H9 (cell line): ENCODE measurements at regions not wholly inside any gene's neighbourhood (a gene's known extent, or its start where the extent isn't known, plus 50 kb on each side); places are given as distances from the start of the nearest gene placed in this dataset.

Experiments
- DNase-seq: peaks from one replicate; pipeline ENCODE4 v3.0.0-alpha.2; 2017
- H2AFZ ChIP-seq: one replicate; pipeline ENCODE4 v1.6.1; 2013; ENCODE audit warnings: mild to moderate bottlenecking, low read length, control low read depth, moderate library complexity
- H2AK5ac ChIP-seq: 2 replicates; pipeline ENCODE4 v1.6.1; 2013; ENCODE audit warnings: low read length, control low read depth, mixed read lengths; ENCODE audit not compliant: insufficient read length
- H2BK120ac ChIP-seq: one replicate; pipeline ENCODE4 v1.6.1; 2013; ENCODE audit warnings: low read depth, mild to moderate bottlenecking, low read length, control low read depth, inconsistent platforms; ENCODE audit not compliant: poor library complexity, severe bottlenecking
- H2BK12ac ChIP-seq: 2 replicates; pipeline ENCODE4 v1.6.1; 2013; ENCODE audit warnings: low read length, control low read depth, mixed read lengths, low read depth; ENCODE audit not compliant: insufficient read length
- H2BK15ac ChIP-seq: 2 replicates; pipeline ENCODE4 v1.6.1; 2013; ENCODE audit warnings: low read depth, low read length, control low read depth
- H2BK20ac ChIP-seq: one replicate; pipeline ENCODE4 v1.6.1; 2013; ENCODE audit warnings: low read depth, mild to moderate bottlenecking, low read length, control low read depth, inconsistent platforms; ENCODE audit not compliant: poor library complexity, severe bottlenecking
- H2BK5ac ChIP-seq: 2 replicates; pipeline ENCODE4 v1.6.1; 2013; ENCODE audit warnings: low read length, control low read depth, mixed read lengths; ENCODE audit not compliant: insufficient read length
- H3K14ac ChIP-seq: 2 replicates; pipeline ENCODE4 v1.6.1; 2013; ENCODE audit warnings: low read length, control low read depth; ENCODE audit not compliant: insufficient read depth
- H3K18ac ChIP-seq: 2 replicates; pipeline ENCODE4 v1.6.1; 2013; ENCODE audit warnings: low read depth, mild to moderate bottlenecking, mixed read lengths, low read length, control low read depth; ENCODE audit not compliant: insufficient read length
- H3K23ac ChIP-seq: 2 replicates; pipeline ENCODE4 v1.6.1; 2013; ENCODE audit warnings: low read length, control low read depth, mixed read lengths, low read depth; ENCODE audit not compliant: insufficient read length
- H3K23me2 ChIP-seq: 2 replicates; pipeline ENCODE4 v1.6.1; 2013; ENCODE audit warnings: low read depth, mild to moderate bottlenecking, mixed read lengths, low read length, control low read depth; ENCODE audit not compliant: insufficient read length, poor library complexity, severe bottlenecking
- H3K27ac ChIP-seq: 2 replicates; pipeline ENCODE4 v1.5.1; 2013; ENCODE audit warnings: low read length, control low read depth, mixed read lengths, low read depth; ENCODE audit not compliant: insufficient read length
- H3K27me3 ChIP-seq: 2 replicates; pipeline ENCODE4 v1.6.1; 2013; ENCODE audit warnings: low read length, control low read depth, inconsistent platforms; ENCODE audit not compliant: insufficient read depth
- H3K4ac ChIP-seq: 2 replicates; pipeline ENCODE4 v1.6.1; 2013; ENCODE audit warnings: low read depth, mild to moderate bottlenecking, control low read depth, inconsistent platforms, low read length, moderate library complexity
- H3K4me1 ChIP-seq: 2 replicates; pipeline ENCODE4 v1.6.1; 2013; ENCODE audit warnings: low read length, control low read depth, inconsistent platforms; ENCODE audit not compliant: insufficient read depth
- H3K4me2 ChIP-seq: 2 replicates; pipeline ENCODE4 v1.6.1; 2013; ENCODE audit warnings: low read length, control low read depth, mixed read lengths; ENCODE audit not compliant: insufficient read length, insufficient read depth
- H3K56ac ChIP-seq: 2 replicates; pipeline ENCODE4 v1.6.1; 2013; ENCODE audit warnings: low read depth, mild to moderate bottlenecking, mixed read lengths, low read length, control low read depth; ENCODE audit not compliant: insufficient read length
- H3K79me1 ChIP-seq: 2 replicates; pipeline ENCODE4 v1.6.1; 2013; ENCODE audit warnings: low read depth, mild to moderate bottlenecking, moderate library complexity, low read length, control low read depth, inconsistent platforms; ENCODE audit not compliant: insufficient read depth, poor library complexity, severe bottlenecking
- H3K79me2 ChIP-seq: 2 replicates; pipeline ENCODE4 v1.6.1; 2013; ENCODE audit warnings: low read length, control low read depth, inconsistent platforms; ENCODE audit not compliant: insufficient read depth
- H3K9ac ChIP-seq: 2 replicates; pipeline ENCODE4 v1.6.1; 2013; ENCODE audit warnings: low read length, control low read depth, mixed read lengths; ENCODE audit not compliant: insufficient read length; ENCODE audit errors: extremely low read depth
- H3K9me3 ChIP-seq: one replicate; pipeline ENCODE4 v1.6.1; 2013; ENCODE audit warnings: low read depth, low read length, inconsistent platforms; ENCODE audit not compliant: control insufficient read depth
- H3T11ph ChIP-seq: one replicate; pipeline ENCODE4 v1.6.1; 2013; ENCODE audit warnings: mild to moderate bottlenecking, low read length, control low read depth, inconsistent platforms
- H4K20me1 ChIP-seq: one replicate; pipeline ENCODE4 v1.6.1; 2013; ENCODE audit not compliant: control insufficient read depth, insufficient read length, insufficient read depth
- H4K5ac ChIP-seq: 2 replicates; pipeline ENCODE4 v1.6.1; 2013; ENCODE audit warnings: low read depth, mild to moderate bottlenecking, mixed read lengths, low read length, control low read depth; ENCODE audit not compliant: insufficient read length
- H4K8ac ChIP-seq: replicated peaks from 2 replicates; pipeline ENCODE4 v1.6.1; 2013; ENCODE audit warnings: low read length, control low read depth, mixed read lengths, low read depth; ENCODE audit not compliant: insufficient read length
- H4K91ac ChIP-seq: 2 replicates; pipeline ENCODE4 v1.6.1; 2013; ENCODE audit warnings: low read depth, mild to moderate bottlenecking, moderate library complexity, mixed read lengths, low read length, control low read depth; ENCODE audit not compliant: insufficient read length
- H3K27ac Mint-ChIP-seq, 3 experiments: 2 replicates in 2 of 3; 3 replicates in 1 of 3; pipeline ENCODE4 v1.8.0; 2020 to 2021; ENCODE audit warnings: mixed read lengths in 3 of 3, mild to moderate bottlenecking in 1 of 3, moderate library complexity in 1 of 3
- H3K27me3 Mint-ChIP-seq: 2 replicates; pipeline ENCODE4 v1.8.0; 2021; ENCODE audit warnings: low read depth, mild to moderate bottlenecking, moderate library complexity, mixed read lengths
- H3K36me3 Mint-ChIP-seq, 3 experiments: 2 replicates in 2 of 3; 3 replicates in 1 of 3; pipeline ENCODE4 v1.8.0; 2020 to 2021; ENCODE audit warnings: low read depth in 3 of 3, mixed read lengths in 3 of 3; ENCODE audit not compliant: insufficient read depth in 1 of 3
- H3K4me1 Mint-ChIP-seq, 2 experiments: 2 replicates each; pipeline ENCODE4 v1.8.0; 2020; ENCODE audit warnings: mixed read lengths in 2 of 2
- H3K4me3 Mint-ChIP-seq, 2 experiments: 2 replicates in 1 of 2; 3 replicates in 1 of 2; pipeline ENCODE4 v1.8.0; 2020 to 2021; ENCODE audit warnings: mild to moderate bottlenecking in 2 of 2, mixed read lengths in 2 of 2, moderate library complexity in 1 of 2
- H3K9me3 Mint-ChIP-seq, 2 experiments: 2 replicates in 1 of 2; 3 replicates in 1 of 2; pipeline ENCODE4 v1.8.0; 2020; ENCODE audit warnings: mild to moderate bottlenecking in 2 of 2, mixed read lengths in 2 of 2, moderate library complexity in 1 of 2
- WGBS: extraction: QIAGEN DNeasy Blood & Tissue Kit; methylation state at CpG from one replicate; pipeline ENCODE4 v1.1.7; 2013; ENCODE audit warnings: missing lambda C conversion rate, low lambda C conversion rate, mixed read lengths; ENCODE audit not compliant: insufficient read length; ENCODE audit errors: extremely low coverage; 5-methylcytosine and 5-hydroxymethylcytosine counted together
- TF ChIP-seq, protein P1 (sequence below): fragments of 200-600 bp; sonication (generic); conservative IDR thresholded peaks from 3 replicates; pipeline ENCODE4 v1.8.0; 2021; ENCODE audit warnings: antibody characterized with exemption, mild to moderate bottlenecking

DNA sequence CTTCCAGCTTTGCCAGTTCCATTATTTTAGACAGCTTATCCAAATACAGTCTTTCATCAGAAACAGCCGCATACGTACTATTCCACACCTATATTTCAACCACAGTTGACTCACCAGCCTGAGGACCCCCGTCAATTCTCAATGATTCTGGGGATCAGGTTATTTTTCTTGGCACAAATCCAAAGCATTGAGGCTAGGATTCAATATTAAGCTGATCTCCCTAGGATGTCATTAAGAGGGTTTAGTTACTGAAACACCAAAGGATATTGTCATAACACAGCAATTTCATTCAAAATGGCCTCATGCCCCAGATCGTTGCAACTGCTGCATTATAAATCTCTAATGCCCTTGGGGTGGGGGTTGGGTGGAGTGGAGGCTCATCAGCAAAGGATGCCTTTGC lies 214.6 kb downstream of the PTEN start:
- no peaks in the 10 kb centered on the region; the same call in 1 of the 2 replicates for H3K4me1 ChIP-seq
- no peak overlapping the region for H3K27ac ChIP-seq
- no peaks in the 10 kb centered on the region for H3K9me3 Mint-ChIP-seq
- H4K91ac ChIP-seq: no peak overlapping the region
- no peak overlapping the region for H2AK5ac ChIP-seq
- no peak overlapping the region for H3K9ac ChIP-seq
- no peak overlapping the region for H3K18ac ChIP-seq
- no CpG with 5 or more reads among the region's 4 CpGs for WGBS
- no peak for DNase-seq
- no peak overlapping the region for H3K4me3 Mint-ChIP-seq
- no peak overlapping the region for H4K5ac ChIP-seq
- H4K8ac ChIP-seq: no peak overlapping the region
- H3K56ac ChIP-seq: no peak overlapping the region
- no peaks in the 10 kb centered on the region for H3K23me2 ChIP-seq
- no peak overlapping the region for H3K4ac ChIP-seq
- H3K27me3 Mint-ChIP-seq: no peaks in the 10 kb centered on the region
- no peaks in the 10 kb centered on the region for H3K36me3 Mint-ChIP-seq
- H2BK15ac ChIP-seq: no peak overlapping the region
- no peak overlapping the region for H3K23ac ChIP-seq
- no peak overlapping the region for H2AFZ ChIP-seq
- H3K27me3 ChIP-seq: no peaks in the 10 kb centered on the region
- H3K79me1 ChIP-seq: no peaks in the 10 kb centered on the region
- H2BK5ac ChIP-seq: no peak overlapping the region
- H2BK12ac ChIP-seq: no peak overlapping the region
- no peaks in the 10 kb centered on the region for H4K20me1 ChIP-seq
- no peak overlapping the region for H3T11ph ChIP-seq
- H3K27ac Mint-ChIP-seq: no peak overlapping the region; a peak in 1 of 7 replicates
- TF ChIP-seq, protein P1, sequence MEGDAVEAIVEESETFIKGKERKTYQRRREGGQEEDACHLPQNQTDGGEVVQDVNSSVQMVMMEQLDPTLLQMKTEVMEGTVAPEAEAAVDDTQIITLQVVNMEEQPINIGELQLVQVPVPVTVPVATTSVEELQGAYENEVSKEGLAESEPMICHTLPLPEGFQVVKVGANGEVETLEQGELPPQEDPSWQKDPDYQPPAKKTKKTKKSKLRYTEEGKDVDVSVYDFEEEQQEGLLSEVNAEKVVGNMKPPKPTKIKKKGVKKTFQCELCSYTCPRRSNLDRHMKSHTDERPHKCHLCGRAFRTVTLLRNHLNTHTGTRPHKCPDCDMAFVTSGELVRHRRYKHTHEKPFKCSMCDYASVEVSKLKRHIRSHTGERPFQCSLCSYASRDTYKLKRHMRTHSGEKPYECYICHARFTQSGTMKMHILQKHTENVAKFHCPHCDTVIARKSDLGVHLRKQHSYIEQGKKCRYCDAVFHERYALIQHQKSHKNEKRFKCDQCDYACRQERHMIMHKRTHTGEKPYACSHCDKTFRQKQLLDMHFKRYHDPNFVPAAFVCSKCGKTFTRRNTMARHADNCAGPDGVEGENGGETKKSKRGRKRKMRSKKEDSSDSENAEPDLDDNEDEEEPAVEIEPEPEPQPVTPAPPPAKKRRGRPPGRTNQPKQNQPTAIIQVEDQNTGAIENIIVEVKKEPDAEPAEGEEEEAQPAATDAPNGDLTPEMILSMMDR: no peak
- H3K14ac ChIP-seq: no peak overlapping the region
- H3K4me2 ChIP-seq: no peak overlapping the region
- H3K79me2 ChIP-seq: no peaks in the 10 kb centered on the region
- H3K4me1 Mint-ChIP-seq: peaks cover 11 to 15% of the 10 kb centered on the region in 2 experiments
- H2BK120ac ChIP-seq: no peak overlapping the region
- no peak overlapping the region for H2BK20ac ChIP-seq
- no peaks in the 10 kb centered on the region for H3K9me3 ChIP-seq
